ENCODE measurements at regions not wholly inside any gene's neighbourhood (a gene's known extent, or its start where the extent isn't known, plus 50 kb on each side); places are given as distances from the start of the nearest gene placed in this dataset.

DNA sequence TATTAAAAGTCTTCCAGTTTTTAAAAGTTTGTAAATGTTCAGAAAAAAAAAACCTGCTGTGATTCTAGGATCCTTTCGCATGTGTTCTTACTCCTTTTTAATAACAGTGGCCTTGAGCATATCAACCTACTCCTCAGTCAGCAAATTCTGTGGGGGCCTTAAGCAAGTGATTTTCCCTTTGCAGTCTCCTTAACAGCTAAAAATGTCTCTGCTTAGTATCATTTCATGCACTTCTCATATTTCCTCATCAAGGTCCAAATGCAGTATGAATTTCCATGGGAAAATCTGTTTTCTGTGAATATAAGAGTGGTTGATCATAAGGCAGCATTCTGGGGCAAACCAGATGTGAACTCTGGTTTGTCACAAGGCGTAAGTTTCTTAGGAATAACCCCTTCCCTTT is 2175.1 kb upstream of the PIK3C3 start:
- TF ChIP-seq, protein P1, sequence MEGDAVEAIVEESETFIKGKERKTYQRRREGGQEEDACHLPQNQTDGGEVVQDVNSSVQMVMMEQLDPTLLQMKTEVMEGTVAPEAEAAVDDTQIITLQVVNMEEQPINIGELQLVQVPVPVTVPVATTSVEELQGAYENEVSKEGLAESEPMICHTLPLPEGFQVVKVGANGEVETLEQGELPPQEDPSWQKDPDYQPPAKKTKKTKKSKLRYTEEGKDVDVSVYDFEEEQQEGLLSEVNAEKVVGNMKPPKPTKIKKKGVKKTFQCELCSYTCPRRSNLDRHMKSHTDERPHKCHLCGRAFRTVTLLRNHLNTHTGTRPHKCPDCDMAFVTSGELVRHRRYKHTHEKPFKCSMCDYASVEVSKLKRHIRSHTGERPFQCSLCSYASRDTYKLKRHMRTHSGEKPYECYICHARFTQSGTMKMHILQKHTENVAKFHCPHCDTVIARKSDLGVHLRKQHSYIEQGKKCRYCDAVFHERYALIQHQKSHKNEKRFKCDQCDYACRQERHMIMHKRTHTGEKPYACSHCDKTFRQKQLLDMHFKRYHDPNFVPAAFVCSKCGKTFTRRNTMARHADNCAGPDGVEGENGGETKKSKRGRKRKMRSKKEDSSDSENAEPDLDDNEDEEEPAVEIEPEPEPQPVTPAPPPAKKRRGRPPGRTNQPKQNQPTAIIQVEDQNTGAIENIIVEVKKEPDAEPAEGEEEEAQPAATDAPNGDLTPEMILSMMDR (IDR thresholded peaks at IDR 0.05; ENCODE audit: low read depth, low read length): no peak
- TF ChIP-seq POLR2A (IDR thresholded peaks at IDR 0.05; ENCODE audit: extremely low read depth, insufficient read length): no peak
